Fibroblast of peridontal ligament (primary cell): ENCODE measurements at regions not wholly inside any gene's neighbourhood (a gene's known extent, or its start where the extent isn't known, plus 50 kb on each side); places are given as distances from the start of the nearest gene placed in this dataset.
"Not testable (repeated sequence)": the region's sequence is repeated elsewhere in the genome, so short reads cannot be mapped to it uniquely, and the experiment has no call there.

Experiments used
- DNase-seq: peaks from one replicate; pipeline ENCODE4 v3.0.0-alpha.2; 2010; ENCODE audit errors: extremely low read depth

DNA sequence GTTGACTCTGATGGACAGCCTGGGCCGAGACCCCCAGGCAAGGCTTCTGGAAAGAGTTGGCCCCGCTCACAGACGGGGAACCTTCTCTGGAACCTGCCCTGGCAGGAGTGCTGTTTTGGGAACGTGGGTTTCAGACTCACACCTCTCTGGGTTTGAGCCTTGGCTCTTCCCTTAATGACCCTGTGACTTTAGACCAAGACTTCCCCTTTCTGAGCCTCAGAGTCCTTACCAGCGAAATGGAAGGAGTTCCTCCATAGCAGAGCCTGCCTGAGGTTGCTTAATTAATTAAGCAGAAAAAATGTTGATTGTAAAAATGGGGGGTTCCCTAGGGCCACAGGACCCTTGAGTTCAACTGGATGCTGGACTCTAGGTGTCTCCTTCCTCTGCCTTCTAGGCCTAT is 408.2 kb downstream of the SEC14L1 start:
- DNase-seq: no peak

DNA sequence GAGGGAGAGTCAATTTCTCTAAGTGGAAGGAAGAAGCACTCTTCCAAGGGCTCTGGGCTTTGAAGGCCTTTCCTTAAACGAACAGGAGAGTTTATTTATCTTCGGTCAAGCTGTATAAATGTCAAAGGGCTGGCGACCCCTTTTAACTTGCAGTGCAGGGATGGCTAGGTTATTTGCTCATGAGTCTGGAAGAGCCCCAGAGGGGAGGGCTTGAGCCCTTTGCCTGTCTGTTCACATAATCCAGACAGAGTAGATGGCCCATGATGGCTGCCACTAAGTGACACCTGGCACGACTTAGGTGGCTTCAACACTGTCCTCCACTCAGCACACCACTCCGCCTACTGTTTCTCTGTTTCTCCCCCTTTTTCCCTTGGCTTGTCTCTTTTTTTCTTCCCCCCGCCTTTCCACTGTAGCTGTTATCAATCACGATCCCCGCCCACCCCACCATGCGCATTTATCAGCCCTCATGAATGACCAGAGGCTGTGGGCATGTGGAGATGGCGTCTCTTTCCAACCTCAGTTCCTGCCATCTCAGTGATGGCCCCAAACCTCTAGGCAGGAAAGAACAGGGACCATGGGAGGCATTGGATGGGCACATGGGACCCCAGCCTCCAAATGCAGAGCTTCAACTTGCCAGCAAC is 408.7 kb upstream of the TNRC6C start:
- no peak for DNase-seq

DNA sequence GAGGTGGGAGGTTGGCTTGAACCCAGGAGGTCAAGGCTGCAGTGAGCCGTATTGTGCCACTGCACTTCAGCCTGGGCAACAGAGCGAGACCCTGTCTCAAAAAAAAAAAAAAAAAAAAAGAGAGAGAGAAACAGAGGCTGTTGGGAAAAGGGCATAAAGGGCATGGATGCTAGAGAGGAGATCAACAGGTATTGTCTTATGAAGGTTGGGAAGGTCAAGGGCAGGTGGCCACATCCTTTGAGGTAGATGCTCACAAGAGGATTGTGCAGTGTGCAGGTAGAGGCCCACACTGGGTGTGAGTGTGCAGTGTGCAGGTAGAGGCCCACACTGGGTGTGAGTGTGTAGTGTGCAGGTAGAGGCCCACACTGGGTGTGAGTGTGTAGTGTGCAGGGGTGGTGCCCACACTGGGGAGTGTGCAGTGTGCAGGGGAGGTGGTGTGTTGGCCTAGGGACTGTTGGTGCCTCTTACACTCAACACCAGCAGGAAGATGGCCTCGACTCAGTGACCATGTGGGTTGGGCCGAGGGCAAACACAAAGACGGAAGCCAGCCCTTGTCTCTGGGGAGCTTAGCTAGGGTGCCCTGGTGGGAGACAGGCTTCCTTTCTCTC is 404.9 kb upstream of the TNRC6C start:
- DNase-seq: no peak

DNA sequence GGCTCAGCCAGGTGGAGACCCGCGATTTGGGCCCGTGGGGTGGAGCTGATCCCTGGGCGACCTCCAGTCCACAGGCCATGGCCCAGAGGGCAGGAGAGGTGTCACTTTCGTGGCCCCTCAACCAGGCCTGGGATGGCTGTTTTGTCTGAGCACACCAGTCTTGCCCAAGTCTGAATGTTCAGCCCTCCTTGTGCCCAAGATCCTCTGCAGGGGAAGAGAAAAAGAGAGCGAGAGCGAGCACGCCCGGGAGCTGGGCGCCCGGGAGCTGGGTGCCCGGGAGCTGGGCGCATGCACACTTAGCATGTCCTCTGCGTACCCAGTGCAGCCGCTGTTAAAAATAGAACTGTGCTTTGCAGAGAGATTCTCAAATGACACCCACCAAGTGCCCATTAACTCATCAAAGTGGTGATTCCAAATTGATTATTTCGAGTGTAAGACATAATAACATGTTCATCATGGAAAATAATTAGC is 403.3 kb upstream of the TNRC6C start:
- DNase-seq: no peak

DNA sequence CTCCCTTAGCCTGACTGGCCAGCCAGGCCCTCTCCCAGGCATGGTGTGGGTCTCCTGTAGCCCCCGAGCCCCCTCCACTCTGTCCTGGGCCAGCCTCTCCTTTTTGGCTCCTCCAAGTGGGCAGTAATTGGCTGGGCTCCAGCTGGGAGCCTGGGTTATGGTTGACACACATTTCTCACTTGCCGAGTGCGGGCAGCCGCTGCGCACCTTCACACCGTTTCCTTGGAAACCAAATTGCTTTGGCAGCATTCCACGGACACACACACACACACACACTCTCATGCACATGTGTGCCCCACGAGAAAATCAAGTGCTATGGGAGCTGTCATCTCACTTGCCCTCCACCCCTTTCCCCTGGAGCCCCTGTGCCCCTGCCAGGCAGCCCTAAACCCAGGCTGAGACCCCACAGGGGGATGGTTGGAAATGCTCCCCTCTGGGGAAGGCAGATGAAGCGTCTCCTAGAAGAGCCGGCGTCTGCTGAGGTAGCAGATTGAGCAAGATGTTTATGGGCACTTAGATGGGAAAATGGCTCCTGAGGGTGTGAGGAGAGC is 402.7 kb upstream of the TNRC6C start:
- DNase-seq: no peak

DNA sequence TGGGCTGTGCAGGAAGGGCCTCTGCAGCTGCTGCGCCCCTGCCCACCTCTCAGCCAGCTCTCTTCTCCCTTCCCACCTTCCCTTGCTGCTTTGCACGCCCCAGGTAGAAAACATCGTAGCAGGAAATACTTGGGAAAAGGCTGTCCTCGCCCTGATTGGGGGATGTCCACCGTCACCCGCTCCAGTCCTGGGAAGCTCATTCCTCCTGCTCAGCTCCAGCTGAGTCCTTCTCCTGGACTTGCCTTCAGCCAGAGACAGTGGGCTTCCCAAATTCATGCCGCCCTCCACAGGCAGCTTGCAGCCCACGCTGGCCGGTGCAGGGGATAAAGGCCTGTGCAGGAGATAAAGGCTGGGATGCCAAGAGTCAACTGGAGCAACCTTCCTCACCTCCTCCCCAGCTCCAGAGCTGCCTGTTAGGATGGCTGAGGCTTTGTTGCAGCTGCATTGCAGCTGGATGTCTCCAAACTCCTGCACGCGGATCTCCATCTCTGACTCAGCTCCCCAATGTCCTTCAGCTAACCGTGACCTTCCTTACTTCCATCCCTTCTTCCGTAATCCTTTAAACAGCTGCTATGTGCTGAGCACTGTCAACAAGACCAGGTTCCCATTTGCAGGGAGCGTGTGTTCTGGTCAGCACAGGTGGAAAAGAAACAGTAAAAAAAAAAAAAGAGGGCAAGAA is 402.0 kb upstream of the TNRC6C start:
- no peak for DNase-seq

DNA sequence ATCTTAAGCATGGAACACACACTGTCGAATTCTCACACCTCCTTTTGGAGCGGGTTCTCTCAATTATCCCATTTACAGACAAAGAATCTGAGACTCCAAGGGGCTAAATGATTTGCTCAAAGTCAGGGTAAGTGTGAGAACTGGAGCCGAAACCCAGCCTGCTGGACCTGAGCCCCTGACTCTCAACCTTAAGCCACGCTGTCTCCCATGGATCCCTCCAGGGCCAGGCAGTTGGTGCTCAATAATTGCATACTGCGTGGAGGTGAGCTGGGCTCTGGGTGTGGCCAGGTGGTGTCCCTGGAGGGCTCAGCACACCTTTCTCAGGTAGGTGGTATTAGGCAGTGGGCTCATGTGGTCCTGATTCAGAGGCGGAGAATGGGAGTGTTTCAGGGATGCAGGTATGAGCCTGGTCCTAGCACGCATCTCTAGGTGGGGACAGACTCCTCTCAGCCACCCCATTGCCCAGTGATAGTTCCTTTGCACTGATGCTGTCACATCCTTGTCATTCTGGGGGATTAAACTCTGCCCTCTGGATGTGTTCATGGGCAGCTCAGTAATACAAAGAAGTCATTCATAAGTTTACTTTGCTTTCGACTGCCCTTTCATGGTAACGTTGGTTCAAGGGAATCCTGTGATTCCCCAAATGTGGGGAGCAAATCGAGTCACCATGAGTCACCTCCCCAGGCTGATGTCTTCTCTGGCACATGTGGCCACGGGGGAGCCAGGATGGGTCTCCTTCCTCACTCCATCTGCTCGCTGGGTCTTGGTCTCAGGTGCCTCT is 399.5 kb upstream of the TNRC6C start:
- no peak for DNase-seq

DNA sequence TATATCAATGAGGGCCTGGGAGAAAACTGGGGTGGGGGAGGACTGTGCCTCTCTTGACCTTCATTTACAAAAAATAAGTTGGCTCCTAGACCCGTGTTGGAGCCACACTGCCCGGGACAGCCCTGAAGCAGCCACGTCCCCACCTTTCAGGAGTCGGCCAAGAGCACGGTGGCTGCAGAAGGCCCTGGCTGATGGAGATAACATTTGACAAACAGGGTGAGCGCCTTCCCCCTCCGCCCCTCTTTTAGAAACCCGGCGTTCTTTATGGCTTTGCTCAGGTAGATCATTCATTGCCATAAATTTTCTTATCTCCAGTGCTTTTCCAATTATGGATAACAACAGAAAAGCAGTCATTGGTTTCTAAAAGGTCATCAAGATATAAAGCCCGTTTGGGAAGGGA is 398.1 kb upstream of the TNRC6C start:
- DNase-seq: no peak

DNA sequence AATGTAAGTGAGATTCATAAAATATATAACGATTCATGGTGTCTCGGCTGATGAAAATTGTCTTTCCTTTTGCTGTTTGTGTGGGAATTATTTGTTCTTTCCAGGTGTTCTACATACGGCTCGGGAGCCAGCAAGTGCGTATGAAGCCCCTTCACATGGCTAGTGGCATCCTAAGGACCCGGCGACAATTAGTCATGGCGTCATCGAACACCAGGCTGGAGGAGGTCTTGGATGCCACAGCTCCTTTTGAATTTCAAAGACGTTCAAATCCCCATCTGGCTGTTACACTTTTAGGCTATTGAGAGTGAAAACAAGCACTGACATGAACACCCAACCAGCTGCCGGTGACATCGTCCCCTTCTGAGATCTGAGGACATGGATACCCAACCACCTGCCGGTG is 397.7 kb upstream of the TNRC6C start:
- DNase-seq: no peak

DNA sequence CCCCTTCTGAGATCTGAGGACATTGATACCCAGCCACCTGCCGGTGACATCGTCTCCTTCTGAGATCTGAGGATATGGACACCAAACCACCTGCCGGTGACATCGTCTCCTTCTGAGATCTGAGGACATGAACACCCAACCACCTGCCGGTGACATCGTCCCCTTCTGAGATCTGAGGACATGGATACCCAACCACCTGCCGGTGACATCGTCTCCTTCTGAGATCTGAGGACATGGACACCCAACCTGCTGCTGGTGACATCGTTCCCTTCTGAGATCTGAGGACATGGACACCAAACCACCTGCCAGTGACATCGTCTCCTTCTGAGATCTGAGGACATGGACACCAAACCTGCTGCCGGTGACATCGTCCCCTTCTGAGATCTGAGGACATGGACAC is 396.1 kb upstream of the TNRC6C start:
- not testable (repeated sequence) for DNase-seq

DNA sequence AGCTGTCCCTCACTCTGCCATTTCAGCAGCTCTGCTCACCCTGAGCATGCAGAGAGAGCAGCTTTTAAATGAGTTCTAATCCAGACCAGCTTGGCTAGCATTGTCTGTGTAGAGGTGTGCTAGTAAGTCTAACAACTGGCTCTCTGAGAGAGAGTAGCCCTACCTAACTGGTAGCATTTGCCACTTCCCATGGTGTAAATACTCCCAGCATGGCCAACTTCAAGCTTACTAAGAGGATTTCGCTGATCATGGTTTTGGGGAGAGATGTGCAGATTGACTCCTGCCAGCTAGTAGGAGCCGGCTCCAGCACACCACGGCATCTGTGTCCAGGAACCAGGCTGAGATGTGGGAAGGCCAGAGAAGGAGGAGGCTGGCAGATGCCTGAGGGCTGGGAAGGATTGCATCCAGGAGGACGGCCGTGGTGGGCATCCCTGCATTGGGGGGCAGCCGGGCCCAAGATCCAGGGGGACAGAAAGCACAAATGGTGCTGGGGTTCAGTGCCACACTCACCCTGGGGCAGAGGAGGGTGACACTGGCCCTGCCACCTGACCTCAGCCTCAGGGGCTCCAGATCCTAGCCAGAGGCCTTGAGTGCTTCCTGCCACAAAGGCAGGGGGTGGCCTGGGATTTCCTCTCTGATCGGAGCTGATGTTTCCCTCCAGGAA is 394.9 kb upstream of the TNRC6C start:
- no peak for DNase-seq

DNA sequence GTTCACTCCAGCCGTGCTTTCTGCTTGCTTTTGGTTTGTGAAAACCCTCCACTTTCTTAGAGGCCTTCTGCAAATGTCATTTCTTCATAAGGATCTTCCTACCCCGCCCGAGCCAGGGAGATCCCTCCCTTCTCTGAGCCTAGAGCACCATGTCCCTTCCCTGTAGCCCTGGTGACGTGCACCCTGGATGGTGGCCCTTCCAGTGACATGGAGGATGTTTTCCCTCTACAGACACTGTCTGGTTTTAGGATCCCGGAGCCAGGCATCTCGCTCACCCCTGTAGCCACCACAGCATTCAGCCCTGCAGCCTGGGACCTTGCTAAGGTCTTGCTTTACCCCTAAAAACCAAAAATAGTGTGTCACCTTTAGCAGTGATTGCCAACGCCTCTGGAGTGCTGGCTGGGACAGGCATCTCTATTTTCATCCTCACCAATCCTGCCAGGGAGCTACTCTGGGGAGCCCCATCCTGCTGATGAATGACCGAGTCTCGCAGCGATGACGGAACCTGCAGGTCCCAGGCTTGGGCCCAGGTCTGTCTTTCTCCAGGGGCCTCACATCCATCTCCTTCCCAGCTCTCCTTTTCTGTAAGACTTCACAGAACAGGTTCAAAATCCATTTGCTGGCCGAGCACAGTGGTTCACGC is 394.1 kb upstream of the TNRC6C start:
- no peak for DNase-seq

DNA sequence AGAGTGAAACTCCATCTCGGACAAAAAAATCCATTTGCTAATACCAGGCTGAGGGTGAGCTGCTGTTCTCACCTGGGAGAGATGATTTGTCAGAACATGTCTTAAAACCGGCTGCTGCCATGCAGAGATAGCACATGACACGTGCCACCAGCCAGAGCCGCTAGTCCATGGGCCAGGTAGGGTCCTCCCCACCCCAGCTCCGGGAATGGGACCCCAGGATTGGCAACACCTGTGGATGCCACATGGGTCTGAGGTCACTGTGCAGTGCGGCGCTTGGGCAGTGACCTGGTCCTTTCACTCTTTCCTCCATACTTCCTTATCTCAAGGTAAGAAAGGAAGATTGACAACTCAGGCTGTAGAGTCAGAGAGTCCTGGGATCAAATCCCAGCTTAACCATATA is 393.3 kb upstream of the TNRC6C start:
- DNase-seq: no peak

DNA sequence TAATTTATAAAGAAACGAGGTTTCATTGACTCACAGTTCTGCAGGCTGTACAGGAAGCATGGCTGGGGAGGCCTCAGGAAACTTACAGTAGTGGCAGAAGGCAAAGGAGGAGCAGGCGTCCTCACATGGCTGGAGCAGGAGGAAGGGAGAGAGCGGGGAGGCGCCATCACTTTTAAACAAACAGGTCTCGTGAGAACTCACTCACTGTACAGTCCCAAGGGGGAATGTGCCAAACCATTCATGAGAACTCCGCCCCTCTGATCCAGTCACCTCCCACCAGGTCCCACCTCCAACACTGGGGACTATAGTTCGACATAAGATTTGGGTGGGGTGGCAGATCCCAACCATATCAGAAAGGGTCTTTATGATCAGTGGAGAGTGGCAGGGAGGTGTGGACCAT is 392.4 kb upstream of the TNRC6C start:
- DNase-seq: no peak

DNA sequence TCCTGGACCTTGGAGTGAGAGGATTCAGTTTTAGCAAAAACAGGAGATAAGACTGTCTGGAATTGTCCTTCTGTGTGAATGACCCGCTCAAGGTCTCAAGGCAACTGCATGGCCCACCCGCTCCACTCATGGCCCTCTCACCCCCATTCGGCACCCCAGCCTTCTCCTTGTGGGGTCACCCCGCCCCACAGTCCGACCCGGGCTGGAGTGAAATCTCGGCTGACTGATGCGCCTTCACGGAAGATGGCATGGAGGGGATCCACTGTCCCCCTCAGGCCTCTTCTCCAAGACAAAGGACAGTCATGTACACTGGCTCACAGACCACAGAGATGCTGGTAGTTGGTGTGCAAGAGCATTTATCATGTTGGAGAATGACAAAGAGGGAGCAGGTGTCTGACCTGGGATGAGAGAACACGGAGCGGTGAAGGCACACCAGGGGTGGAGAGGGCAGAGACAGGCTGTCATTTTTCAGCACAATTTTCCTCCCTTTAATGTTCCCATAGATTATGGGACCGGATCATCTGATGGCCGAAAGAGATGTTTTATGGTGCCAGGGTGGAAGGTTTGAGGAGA is 391.9 kb upstream of the TNRC6C start:
- DNase-seq: no peak

DNA sequence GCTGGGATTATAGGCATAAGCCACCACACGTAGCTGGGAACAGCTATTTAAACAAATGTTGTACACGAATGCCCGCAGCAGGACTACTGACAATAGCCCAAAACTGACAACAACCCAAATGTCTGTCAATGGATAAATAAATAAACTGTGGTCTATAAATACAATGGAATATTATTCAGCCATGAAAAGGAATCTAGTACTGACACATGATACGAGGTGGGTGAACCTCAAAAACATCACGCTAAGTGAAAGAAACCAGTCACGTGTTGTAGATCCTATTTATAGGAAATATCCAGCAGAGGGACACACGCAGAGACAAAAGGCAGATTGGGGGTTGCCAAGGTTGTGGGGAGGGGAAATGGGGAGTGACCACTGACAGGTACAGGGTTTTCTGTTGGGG is 390.0 kb upstream of the TNRC6C start:
- no peak for DNase-seq

DNA sequence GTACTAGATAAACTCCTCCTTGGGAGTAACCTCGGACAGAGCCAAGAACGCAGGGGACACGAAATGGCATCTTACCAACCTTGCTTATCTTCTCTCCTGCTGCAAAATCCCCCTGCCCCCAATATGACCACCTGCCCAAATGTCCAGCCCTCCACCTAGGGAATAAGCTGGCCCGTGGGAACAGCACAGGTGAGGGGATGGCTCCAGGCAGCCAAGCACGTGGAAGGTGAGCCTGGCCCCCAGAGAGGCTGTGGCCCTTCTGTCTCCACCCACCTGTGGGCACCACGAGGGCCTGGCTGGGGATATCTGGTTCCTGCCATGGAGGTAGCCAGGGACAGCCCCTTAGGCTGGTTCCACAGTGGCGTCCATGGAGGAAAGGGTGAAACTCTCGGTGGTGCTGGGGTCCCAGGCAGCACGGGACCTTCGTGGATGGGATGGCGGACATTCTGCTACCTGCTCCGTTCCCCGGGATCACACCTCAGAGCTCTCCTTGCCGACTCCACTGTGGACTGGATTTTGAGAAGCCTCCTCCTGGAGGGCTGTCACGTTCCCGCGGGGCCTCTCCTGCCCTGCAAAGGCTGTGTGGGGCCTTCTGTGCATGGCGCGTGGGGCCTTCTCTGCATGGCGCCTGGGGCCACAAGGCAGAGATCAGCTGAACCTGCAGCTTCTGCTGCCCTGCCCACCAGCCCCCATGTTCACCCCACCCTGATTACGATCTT is 388.5 kb upstream of the TNRC6C start:
- DNase-seq: no peak

DNA sequence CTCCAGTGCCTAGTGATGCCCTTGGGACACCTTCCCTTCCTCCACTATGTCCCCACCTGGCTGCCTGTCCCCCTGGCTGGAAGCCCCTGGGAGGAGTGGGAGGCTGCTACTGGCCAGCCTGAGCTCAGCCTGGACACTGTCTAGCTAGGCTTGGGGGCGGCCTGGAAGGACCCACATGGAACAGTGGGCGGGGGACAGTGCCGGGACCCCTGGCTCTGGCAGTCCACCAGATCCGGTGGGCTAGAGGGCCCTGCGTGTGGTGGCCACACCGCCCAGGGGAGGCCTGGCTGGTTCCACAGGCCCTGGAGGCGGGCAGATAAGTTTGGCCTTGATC is 388.0 kb upstream of the TNRC6C start:
- DNase-seq: no peak

DNA sequence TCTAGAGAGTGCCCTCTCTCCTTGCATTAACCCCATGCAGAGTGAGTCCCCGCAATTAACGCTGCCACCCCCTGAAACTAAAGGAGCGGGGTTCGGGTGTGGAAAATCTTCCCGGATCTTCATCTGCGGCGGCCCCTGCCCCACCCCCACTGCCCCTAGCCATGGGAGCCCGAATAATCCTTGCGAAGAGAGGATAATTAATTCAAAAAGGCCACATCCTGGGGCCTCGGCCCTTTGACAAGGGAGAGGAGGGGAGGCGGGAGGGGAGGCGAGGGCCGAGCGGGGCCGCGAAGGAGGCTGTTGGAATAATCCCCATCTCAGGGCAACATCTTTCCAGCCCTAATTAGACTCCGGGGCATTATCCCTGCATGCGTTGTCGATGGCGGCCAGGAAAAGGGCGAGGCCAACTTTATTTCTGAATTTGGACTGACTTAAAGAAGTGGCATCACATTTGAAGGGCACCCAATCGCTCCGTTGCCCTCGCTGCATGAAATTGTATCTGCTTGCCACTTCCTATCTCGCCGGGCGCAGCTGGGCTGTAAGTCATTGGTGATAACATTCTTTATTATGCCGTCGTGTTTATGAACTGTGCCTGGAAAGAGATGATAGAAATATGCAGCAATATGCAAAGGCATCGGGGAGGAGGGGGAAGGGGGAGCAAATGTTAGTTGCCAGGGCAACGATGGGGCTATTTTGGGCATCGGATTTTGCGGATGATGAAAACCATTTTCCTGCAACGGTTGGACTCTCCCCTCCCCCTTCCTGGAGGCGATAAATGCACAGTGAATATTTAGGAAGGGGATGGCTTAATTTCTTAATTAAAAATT is 387.1 kb upstream of the TNRC6C start:
- DNase-seq: peak; percentile 13
